ENCODE measurements at regions not wholly inside any gene's neighbourhood (a gene's known extent, or its start where the extent isn't known, plus 50 kb on each side); places are given as distances from the start of the nearest gene placed in this dataset.
"Not testable (repeated sequence)": the region's sequence is repeated elsewhere in the genome, so short reads cannot be mapped to it uniquely, and the experiment has no call there.

- H3K4me3 ChIP-seq, result no peak overlapping the region
- no peaks in the 10 kb centered on the region for H3K36me3 ChIP-seq
- H3K4me1 ChIP-seq (ENCODE audit: insufficient read depth), result no peaks in the 10 kb centered on the region
- no peaks in the 10 kb centered on the region for H3K9me3 ChIP-seq
- DNase-seq, result no peak
- no peaks in the 10 kb centered on the region for H3K27me3 ChIP-seq
- intact Hi-C loops (cut with DNase I), result no loop called here
- TF ChIP-seq, protein P1, sequence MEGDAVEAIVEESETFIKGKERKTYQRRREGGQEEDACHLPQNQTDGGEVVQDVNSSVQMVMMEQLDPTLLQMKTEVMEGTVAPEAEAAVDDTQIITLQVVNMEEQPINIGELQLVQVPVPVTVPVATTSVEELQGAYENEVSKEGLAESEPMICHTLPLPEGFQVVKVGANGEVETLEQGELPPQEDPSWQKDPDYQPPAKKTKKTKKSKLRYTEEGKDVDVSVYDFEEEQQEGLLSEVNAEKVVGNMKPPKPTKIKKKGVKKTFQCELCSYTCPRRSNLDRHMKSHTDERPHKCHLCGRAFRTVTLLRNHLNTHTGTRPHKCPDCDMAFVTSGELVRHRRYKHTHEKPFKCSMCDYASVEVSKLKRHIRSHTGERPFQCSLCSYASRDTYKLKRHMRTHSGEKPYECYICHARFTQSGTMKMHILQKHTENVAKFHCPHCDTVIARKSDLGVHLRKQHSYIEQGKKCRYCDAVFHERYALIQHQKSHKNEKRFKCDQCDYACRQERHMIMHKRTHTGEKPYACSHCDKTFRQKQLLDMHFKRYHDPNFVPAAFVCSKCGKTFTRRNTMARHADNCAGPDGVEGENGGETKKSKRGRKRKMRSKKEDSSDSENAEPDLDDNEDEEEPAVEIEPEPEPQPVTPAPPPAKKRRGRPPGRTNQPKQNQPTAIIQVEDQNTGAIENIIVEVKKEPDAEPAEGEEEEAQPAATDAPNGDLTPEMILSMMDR (IDR thresholded peaks at IDR 0.05), result no peak
- no peak for TF ChIP-seq EP300 (IDR thresholded peaks at IDR 0.05)
- no peak for TF ChIP-seq POLR2A (IDR thresholded peaks at IDR 0.05)
- H3K27ac ChIP-seq, result no peak overlapping the region
Measured at GRCh38 chr2:52495816-52496215, 1271.8 kb upstream of the CHAC2 start.

- DNase-seq, result no peak
- TF ChIP-seq, protein P1 (IDR thresholded peaks at IDR 0.05), result no peak
- no peak for TF ChIP-seq POLR2A (IDR thresholded peaks at IDR 0.05)
- no peak for TF ChIP-seq EP300 (IDR thresholded peaks at IDR 0.05)
- H3K4me3 ChIP-seq, result no peak overlapping the region
- 87 to 94% (median 90%) methylated on average over 1 of the region's 1 CpG for WGBS, 3 donors
- H3K9me3 ChIP-seq, result no peaks in the 10 kb centered on the region
- H3K36me3 ChIP-seq, result no peaks in the 10 kb centered on the region
- no peaks in the 10 kb centered on the region for H3K4me1 ChIP-seq (ENCODE audit: insufficient read depth)
- intact Hi-C loops (cut with DNase I), result no loop called here
- H3K27ac ChIP-seq, result no peak overlapping the region
- no peaks in the 10 kb centered on the region for H3K27me3 ChIP-seq
Measured at GRCh38 chr2:52477166-52477565, 1290.4 kb upstream of the CHAC2 start.

DNA sequence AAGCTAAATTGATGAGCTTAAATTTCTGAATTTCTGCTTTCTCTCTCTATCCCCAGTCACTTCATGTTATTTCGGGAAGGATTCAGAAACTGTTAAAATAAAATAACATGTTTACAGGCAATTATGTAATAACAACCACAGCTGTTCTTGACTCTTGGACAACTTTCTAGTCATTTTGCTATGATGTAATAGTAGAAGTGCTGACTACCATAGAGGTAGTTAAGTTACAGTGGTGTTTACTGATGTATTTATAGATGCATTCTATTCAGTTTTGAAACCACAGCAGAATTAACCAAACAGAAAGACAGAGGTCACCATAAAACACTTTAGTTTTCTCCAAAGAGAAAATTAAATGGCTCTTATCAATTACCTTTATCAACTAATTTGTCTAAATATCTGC lies 1292.0 kb upstream of the CHAC2 start:
- intact Hi-C loops (cut with DNase I), result no loop called here
- DNase-seq, result no peak
- H3K27me3 ChIP-seq, result no peaks in the 10 kb centered on the region
- H3K4me3 ChIP-seq, result no peak overlapping the region
- H3K4me1 ChIP-seq (ENCODE audit: insufficient read depth), result no peaks in the 10 kb centered on the region
- WGBS, 3 donors, result 28 to 66% (median 29%) methylated on average over 1 of the region's 1 CpG
- H3K36me3 ChIP-seq, result no peaks in the 10 kb centered on the region
- no peaks in the 10 kb centered on the region for H3K9me3 ChIP-seq
- H3K27ac ChIP-seq, result no peak overlapping the region
- TF ChIP-seq EP300 (IDR thresholded peaks at IDR 0.05), result no peak

- Histone ChIP-seq H3K27me3 (no peaks in the 10 kb centered on the region), H3K4me1 (ENCODE audit: insufficient read depth) (no peaks in the 10 kb centered on the region), H3K9me3 (no peaks in the 10 kb centered on the region), H3K27ac (no peak overlapping the region), H3K36me3 (no peaks in the 10 kb centered on the region), H3K4me3 (no peak overlapping the region)
- TF ChIP-seq EP300 (IDR thresholded peaks at IDR 0.05) (no peak), POLR2A (IDR thresholded peaks at IDR 0.05) (no peak)
- TF ChIP-seq, protein P1 (IDR thresholded peaks at IDR 0.05), result no peak
- intact Hi-C loops (cut with DNase I), result no loop called here
- no peak for DNase-seq
- 75 to 88% (median 85%) methylated on average over 1 of the region's 1 CpG for WGBS, 3 donors
Measured at GRCh38 chr2:52474091-52474490, 1293.5 kb upstream of the CHAC2 start.

DNA sequence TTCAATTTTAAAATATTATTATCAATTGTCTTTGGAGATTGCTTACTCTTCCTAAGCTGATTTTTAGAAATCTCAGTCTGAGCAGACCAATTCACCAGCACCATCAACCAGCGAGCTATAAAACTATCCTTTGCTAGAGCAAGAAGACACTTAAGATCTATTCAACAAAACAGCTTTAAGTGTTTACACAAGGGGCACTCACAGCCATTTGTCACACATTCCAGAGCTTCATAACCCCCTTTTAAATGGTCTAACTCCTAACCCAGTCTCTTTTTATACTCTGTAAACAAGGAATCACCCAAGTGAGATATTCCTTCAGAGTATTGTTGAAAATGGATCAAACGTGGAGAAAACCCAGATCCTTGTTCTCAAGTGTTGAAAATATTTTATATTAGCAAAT lies 1294.1 kb upstream of the CHAC2 start:
- no peak overlapping the region for H3K4me3 ChIP-seq
- no peaks in the 10 kb centered on the region for H3K36me3 ChIP-seq
- no peaks in the 10 kb centered on the region for H3K27me3 ChIP-seq
- H3K27ac ChIP-seq, result no peak overlapping the region
- no peaks in the 10 kb centered on the region for H3K4me1 ChIP-seq (ENCODE audit: insufficient read depth)
- TF ChIP-seq, protein P1 (IDR thresholded peaks at IDR 0.05), result no peak
- no peak for TF ChIP-seq EP300 (IDR thresholded peaks at IDR 0.05)
- TF ChIP-seq POLR2A (IDR thresholded peaks at IDR 0.05), result no peak
- H3K9me3 ChIP-seq, result no peaks in the 10 kb centered on the region
- WGBS, 3 donors, result 62 to 74% (median 66%) methylated on average over 2 of the region's 2 CpGs
- no peak for DNase-seq
- intact Hi-C loops (cut with DNase I), result no loop called here

DNA sequence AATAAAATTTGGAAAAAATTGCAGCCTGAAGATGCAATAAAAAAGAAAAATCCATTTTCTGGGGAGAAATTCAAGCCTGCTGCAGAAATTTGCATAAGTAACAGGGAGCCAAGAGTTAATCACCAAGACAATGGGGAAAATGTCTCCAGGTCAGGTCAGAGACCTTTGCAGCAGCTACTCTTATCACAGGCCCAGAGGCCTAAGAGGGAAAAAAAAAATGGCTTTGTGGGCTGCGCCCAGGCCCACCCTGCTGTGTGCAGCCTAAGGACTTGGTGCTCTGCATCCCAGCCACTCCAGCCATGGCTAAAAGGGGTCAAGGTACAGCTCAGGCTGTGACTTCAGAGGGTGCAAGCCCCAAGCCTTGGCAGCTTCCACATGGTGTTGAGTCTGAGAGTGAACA lies 1297.1 kb upstream of the CHAC2 start:
- H3K4me1 ChIP-seq (ENCODE audit: insufficient read depth); intact Hi-C loops (cut with DNase I); H3K27ac ChIP-seq; H3K36me3 ChIP-seq; H3K9me3 ChIP-seq; H3K27me3 ChIP-seq; DNase-seq; H3K4me3 ChIP-seq: not testable (repeated sequence)
- WGBS, 3 donors, result 81 to 95% (median 94%) methylated on average over 1 of the region's 1 CpG
